Stimulated activated naive CD4-positive, alpha-beta T cell (primary cell): ENCODE measurements at regions not wholly inside any gene's neighbourhood (a gene's known extent, or its start where the extent isn't known, plus 50 kb on each side); places are given as distances from the start of the nearest gene placed in this dataset.

ENCODE experiments used
- DNase-seq, 6 experiments: peaks; one replicate each; lab custom pipeline; 2025; lab: John Stamatoyannopoulos, UW

DNA sequence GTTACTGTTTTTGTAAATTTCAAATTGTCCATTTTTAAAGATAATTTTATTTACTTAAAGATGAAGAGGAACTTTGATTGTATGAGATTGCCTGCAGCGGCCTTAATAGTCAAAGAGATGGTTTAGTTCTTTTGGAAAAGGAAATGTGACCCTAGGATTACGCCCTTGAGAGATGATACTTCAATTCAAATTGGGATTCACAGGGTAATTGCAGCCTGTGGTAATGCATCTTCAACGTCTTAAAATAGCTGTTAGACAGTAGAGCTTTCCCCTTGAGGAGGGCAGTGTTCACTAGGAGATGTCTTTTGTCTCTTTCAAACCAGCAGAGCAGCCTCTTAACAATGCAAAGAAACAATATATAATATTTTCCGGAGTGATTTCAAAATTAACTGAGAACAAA lies 127.1 kb downstream of the TAF11L14 start:
- DNase-seq, result no peak

DNA sequence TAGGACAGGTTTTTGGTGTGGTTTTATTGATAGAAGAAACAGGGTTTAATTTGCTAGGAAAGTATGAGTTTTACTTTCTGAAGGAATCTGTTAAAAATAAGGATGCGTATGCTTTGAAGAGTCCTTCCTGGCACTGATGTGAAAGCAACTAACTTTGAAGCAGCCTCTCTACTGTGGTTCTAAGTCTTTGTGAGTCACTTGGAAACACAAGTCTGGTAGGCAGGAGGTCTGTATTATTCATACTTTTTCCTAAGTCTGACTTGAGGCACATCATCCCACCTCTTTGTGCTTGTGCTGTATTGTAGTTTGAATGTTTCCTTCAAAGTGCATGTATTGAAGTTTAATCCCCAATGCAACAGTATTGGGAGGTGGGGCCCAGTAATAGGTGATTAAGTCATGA lies 129.0 kb downstream of the TAF11L14 start:
- DNase-seq, result no peak

DNA sequence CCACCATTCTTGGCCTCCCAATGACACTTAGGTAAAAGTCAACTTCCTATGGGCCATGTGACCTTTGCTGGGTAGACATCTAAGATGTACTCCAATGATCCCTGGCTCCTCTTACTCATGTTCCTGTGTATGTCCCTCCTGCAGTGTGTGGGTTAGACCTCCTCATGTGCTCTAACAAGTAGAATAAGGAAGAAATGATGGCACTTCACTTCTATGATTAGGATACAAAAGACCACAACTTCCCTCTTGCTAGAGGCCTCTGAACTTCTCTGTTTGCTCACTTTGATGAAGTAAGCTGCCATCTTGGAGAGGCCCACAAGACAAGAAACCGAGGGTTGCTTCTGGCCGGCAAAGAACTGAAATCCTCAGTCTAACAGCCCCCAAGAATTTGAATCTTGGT lies 131.8 kb downstream of the TAF11L14 start:
- DNase-seq, result no peak

- DNase-seq, result no peak
These were observed 135.0 kb downstream of the TAF11L14 start for GRCh38 chr5:17769277-17769676.

- no peak for DNase-seq
These were observed 138.0 kb downstream of the TAF11L14 start for GRCh38 chr5:17772232-17772631.

DNA sequence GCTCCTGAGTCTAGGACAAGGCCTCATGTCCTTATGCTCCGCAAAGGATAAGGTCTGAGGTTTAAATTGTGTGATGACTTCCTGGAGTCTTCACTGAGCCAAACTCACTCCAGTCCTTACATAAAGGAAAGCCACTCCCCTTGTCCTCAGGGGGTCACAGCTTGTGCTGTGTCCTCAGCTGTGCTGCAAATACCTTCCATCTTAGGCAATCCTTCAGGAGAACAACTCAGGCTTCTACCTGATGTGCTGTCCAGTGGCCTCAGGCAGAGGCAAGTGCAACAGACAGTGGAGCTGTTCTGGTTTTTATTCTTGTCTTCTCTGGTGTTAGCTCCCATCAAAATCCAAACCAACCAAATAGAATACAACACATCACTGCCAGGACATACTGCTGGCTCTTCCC lies 151.5 kb downstream of the TAF11L14 start:
- DNase-seq, result no peak

GRCh38 chr5:17788351-17788750 lies 154.1 kb downstream of the TAF11L14 start:
- no peak for DNase-seq

GRCh38 chr5:17794201-17794600 lies 159.9 kb downstream of the TAF11L14 start:
- DNase-seq, result no peak

DNA sequence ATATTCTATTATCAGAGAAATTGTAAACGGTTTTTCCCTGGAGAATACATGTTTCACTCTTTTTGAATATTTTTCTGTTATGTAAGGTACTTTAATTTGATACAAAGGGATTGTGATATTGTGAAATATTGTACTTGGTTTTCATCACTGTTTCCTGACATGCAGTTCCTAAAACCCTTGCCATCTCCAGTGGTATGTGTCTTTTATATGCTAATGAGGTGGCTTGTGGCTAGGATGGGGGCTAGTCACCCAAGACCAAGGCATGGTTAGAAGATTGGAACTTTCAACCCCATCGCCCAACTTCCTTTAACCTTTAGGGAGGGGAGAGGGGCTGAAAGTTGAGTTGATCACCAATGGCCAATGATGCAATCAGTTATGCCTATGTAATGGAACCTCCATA lies 160.6 kb downstream of the TAF11L14 start:
- DNase-seq, result no peak

DNA sequence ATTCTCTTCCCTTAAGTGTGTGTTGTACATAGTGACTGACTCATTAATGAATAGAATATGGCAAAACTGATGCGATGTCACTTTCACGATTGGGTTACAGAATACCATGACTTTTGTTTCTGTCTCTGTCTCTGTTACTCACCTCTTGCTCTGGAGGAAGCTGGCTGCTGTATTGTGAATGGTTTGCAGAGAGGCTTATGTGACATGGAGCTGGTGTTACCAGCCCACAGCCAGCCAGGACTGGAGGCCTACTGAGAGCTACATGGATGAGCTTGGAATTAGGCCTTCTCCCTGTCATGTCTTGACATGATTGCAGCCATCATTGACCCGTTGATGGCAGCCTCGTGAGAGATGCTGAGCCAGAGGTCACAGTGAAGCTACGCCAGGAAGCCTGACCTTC lies 161.9 kb downstream of the TAF11L14 start:
- DNase-seq, result no peak

DNA sequence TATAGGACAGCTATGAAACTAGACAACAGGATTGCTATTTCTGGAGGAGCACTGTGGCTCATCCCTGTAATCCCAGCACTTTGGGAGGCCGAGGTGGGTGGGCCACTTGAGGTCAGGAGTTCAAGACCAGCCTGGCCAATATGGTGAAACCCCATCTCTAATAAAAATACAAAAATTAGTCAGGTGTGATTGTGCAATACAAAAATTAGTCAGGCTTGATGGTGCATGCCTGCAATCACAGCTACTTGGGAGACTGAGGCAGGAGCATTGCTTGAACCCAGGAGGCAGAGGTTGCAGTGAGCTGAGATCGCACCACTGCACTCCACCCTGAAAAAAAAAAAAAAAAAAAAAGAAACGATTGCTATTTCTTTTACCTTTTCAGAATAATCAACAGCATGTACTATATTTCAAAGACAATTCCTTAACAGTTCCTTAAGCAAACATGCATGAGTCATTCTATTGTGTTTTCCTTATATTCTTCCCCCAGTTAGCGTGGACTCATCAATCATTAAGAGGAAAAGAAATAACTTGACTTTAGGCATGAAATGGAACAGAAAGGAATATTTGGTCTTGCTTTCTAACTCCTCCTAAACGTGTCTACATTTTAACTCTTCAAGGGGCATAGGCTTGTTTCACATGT lies 162.6 kb downstream of the TAF11L14 start:
- no peak for DNase-seq

DNA sequence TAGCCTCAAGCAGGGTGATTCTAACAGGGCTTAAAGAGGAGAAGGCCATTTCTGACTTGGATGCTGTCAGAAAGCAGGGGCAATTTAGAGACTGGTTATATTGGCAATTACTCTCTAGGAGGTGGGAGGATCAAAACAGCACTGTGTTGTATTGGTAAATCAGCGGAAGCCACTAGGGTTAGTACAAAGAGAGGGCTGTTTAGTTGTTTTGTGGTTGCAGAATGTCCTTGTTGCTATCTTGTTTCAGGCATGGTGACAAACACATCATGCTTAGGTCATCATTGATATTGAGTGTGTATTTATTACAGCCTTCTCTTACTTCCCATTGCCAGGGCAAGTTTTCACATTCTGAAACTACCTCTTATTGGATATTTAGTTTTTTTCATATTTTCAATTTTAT lies 165.3 kb downstream of the TAF11L14 start:
- no peak for DNase-seq

DNA sequence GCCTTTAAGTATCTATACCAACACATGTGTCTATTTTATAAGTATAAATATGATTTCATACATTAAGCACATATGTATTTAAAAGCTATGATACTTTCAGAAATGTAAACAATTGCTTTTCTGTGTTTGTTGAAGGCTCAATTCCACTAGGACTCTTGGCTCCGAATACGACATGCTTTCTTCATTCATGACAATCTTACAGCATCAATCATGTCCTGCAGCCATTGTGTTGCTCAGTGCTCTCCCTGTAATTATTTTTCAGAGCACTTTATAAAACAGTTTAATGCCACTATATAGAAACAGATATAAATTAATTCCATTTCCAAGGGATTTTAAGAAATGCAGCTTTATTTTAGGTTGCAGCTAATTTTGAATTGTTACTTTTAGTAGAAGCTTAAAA lies 167.3 kb downstream of the TAF11L14 start:
- no peak for DNase-seq

GRCh38 chr5:17802256-17802655 lies 168.0 kb downstream of the TAF11L14 start:
- DNase-seq, result no peak

DNA sequence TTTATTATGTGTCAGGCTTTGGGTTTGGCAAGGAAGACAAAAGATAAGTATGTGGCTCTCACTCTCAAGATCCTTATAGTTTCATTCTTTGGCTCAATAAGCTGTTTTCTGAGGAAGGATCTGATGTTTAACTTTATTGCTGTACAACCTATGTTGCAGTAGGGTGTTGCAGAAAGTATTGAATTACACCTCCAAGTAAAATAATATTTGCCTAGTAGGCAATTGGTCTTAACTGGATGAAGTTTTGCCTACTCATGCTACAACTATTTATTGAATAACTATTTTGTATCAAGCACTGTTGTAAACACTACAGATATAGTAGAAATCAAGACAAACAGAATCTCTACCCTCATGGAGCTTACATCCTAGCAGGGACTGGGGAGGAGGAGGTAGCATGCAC lies 169.7 kb downstream of the TAF11L14 start:
- DNase-seq, result no peak

- no peak for DNase-seq
These were observed 171.1 kb downstream of the TAF11L14 start for GRCh38 chr5:17805227-17805825.

GRCh38 chr5:17806818-17807468 lies 172.7 kb downstream of the TAF11L14 start:
- no peak for DNase-seq

DNA sequence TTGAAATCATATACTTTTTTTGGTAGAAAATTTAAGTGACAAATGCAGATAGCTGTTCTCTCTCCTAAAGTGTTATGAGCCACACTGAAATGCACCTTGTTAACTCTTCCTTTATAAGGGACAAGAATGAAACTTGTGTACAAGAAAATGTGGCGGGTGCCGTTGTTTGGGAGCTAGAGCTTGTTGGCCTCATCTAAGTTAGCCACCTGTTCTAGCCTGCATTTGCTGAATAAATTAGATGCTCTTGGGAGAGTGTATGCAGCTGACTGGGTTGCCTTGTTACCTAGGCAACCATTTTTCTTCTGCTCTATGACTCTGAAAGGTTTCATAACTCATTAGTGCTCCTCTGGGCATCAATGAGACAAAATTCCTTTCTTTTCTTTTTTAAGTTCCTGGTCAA lies 174.3 kb downstream of the TAF11L14 start:
- DNase-seq, result no peak

GRCh38 chr5:17810734-17811133 lies 176.5 kb downstream of the TAF11L14 start:
- no peak for DNase-seq

DNA sequence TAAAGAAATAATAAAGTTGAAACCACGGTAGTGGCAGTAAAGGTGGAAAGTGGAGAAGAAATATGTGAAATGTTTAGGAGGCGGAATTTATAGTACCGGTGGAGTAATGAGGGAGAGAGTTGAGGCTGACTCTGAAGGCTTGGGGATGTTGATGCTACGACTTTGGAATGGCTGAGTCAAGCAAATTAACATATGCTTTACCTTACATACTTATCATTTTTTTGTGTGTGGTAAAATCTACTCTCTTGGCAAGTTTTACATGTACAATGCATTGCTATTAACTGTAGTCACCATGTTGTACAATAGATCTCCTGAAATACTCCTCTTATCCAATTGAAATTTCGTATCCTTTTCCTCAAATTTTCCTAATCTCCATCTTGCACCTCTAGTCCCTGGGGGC lies 179.0 kb downstream of the TAF11L14 start:
- DNase-seq, result no peak

DNA sequence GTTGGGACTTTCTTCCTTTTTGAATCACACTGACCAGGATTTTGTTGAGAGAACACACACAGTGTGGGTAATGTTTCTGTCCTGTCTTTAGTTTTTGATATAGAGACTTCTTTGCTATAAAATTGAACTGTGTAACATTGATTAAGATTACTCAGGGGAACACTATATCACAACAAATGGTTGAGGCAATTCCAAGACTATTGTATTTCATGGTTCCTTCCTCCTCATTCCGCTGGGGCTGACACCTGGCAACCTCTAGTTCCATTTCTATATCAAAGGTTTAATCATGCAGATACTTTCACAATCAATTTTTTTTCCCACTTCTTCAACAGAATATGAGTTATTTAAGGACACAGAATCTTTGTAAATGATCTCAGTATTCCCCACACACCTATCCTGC lies 182.2 kb downstream of the TAF11L14 start:
- DNase-seq, result no peak

GRCh38 chr5:17816944-17817343 lies 182.7 kb downstream of the TAF11L14 start:
- no peak for DNase-seq

- DNase-seq, result no peak
These were observed 183.7 kb downstream of the TAF11L14 start for GRCh38 chr5:17817990-17818389.

DNA sequence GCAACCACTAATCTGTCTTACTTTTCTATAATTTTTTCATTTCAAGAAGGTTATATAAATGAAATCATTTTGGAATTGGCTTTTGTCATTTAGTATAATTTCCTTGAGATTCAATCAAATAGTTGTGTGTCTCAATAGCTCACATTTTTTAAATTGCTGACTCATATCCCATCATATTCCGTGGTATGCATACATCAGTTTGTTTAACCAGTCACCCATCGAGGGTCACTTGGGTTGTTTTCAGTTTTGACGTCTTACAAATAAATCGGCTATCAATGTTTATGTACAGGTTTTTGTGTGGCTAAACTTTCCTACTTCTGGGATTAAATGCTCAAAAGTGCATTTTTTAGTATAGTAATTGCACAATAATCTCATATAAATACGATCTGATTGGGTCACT lies 185.5 kb downstream of the TAF11L14 start:
- no peak for DNase-seq
